ENCODE measurements at regions not wholly inside any gene's neighbourhood (a gene's known extent, or its start where the extent isn't known, plus 50 kb on each side); places are given as distances from the start of the nearest gene placed in this dataset.

GRCh38 chr1:83769594-83770318 is 229.2 kb downstream of the TTLL7 start:
- no peak for DNase-seq

GRCh38 chr1:83769072-83769471 is 229.9 kb downstream of the TTLL7 start:
- no peak for DNase-seq

- no peak for DNase-seq
Observed at GRCh38 chr1:83766241-83766691, 232.7 kb downstream of the TTLL7 start.

- no peak for DNase-seq
Observed at GRCh38 chr1:83765125-83765524, 233.8 kb downstream of the TTLL7 start.

GRCh38 chr1:83764209-83764608 is 234.7 kb downstream of the TTLL7 start:
- DNase-seq, result no peak

- DNase-seq, result no peak
Observed at GRCh38 chr1:83763361-83764095, 235.4 kb downstream of the TTLL7 start.

GRCh38 chr1:83762416-83762815 is 236.5 kb downstream of the TTLL7 start:
- DNase-seq, result no peak

- no peak for DNase-seq
Observed at GRCh38 chr1:83762039-83762365, 236.9 kb downstream of the TTLL7 start.

- DNase-seq, result no peak
Observed at GRCh38 chr1:83761167-83762038, 237.5 kb downstream of the TTLL7 start.

GRCh38 chr1:83760226-83761021 is 238.5 kb downstream of the TTLL7 start:
- DNase-seq, result no peak

GRCh38 chr1:83756984-83757717 is 241.8 kb downstream of the TTLL7 start:
- DNase-seq, result no peak

- DNase-seq, result no peak
Observed at GRCh38 chr1:83751602-83752001, 247.3 kb downstream of the TTLL7 start.

- no peak for DNase-seq
Observed at GRCh38 chr1:83750201-83750600, 248.7 kb downstream of the TTLL7 start.

GRCh38 chr1:83747853-83748482 is 251.0 kb downstream of the TTLL7 start:
- DNase-seq, result no peak

- DNase-seq, result no peak
Observed at GRCh38 chr1:83746234-83746633, 252.7 kb downstream of the TTLL7 start.

- no peak for DNase-seq
Observed at GRCh38 chr1:83742446-83742845, 256.5 kb downstream of the TTLL7 start.

GRCh38 chr1:83741770-83742169 is 257.2 kb downstream of the TTLL7 start:
- DNase-seq, result no peak

GRCh38 chr1:83741348-83741747 is 257.6 kb downstream of the TTLL7 start:
- DNase-seq, result no peak

GRCh38 chr1:83735526-83735925 is 263.4 kb downstream of the TTLL7 start:
- DNase-seq, result no peak

GRCh38 chr1:83734420-83734819 is 264.5 kb downstream of the TTLL7 start:
- DNase-seq, result no peak

GRCh38 chr1:83725735-83726360 is 273.1 kb downstream of the TTLL7 start:
- DNase-seq, result no peak
